SU-DHL-6 (cell line): ENCODE measurements at regions not wholly inside any gene's neighbourhood (a gene's known extent, or its start where the extent isn't known, plus 50 kb on each side); places are given as distances from the start of the nearest gene placed in this dataset.

Experiments used
- H2AFZ ChIP-seq: fragments of 200-600 bp; sonication (generic); 2 replicates; pipeline ENCODE4 v1.6.1; 2014; ENCODE audit warnings: low read depth, mild to moderate bottlenecking, moderate library complexity, mixed read lengths, antibody characterized with exemption, low read length; ENCODE audit not compliant: severe bottlenecking
- H3F3A ChIP-seq: fragments of 200-600 bp; shearing (Covaris generic); 2 replicates; pipeline ENCODE4 v1.6.0; 2016; ENCODE audit warnings: antibody characterized with exemption, mild to moderate bottlenecking; ENCODE audit not compliant: insufficient read depth
- H3K27ac ChIP-seq: fragments of 200-600 bp; sonication (generic); 2 replicates; pipeline ENCODE4 v1.5.1; 2016; ENCODE audit warnings: low read depth, mild to moderate bottlenecking, low read length, moderate library complexity, mixed read lengths
- H3K27me3 ChIP-seq: fragments of 200-600 bp; sonication (generic), shearing (Covaris generic); 2 replicates; pipeline ENCODE4 v1.6.0; 2014; ENCODE audit warnings: mild to moderate bottlenecking, low read length
- H3K36me3 ChIP-seq: fragments of 200-600 bp; sonication (generic); 2 replicates; pipeline ENCODE4 v1.6.1; 2014; ENCODE audit warnings: mild to moderate bottlenecking, low read length, mixed read lengths
- H3K4me2 ChIP-seq: fragments of 300-600, 200-600 bp; shearing (Covaris generic), sonication (generic); 2 replicates; pipeline ENCODE4 v1.6.0; 2014; ENCODE audit warnings: low read length, low read depth, mild to moderate bottlenecking; ENCODE audit not compliant: poor library complexity, severe bottlenecking
- H3K4me3 ChIP-seq: fragments of 200-600 bp; sonication (generic); 2 replicates; pipeline ENCODE4 v1.5.1; 2014; ENCODE audit warnings: antibody characterized with exemption, low read length, mild to moderate bottlenecking, mixed read lengths; ENCODE audit not compliant: insufficient read depth, poor library complexity, severe bottlenecking
- H3K79me2 ChIP-seq: fragments of 200-600 bp; sonication (generic); 2 replicates; pipeline ENCODE4 v1.6.1; 2014; ENCODE audit warnings: mild to moderate bottlenecking, low read length, moderate library complexity; ENCODE audit not compliant: insufficient read depth
- H3K9ac ChIP-seq: fragments of 200-600 bp; sonication (generic); 2 replicates; pipeline ENCODE4 v1.7.0; 2014; ENCODE audit warnings: mild to moderate bottlenecking, low read length
- H3K9me2 ChIP-seq: fragments of 200-600 bp; sonication (generic); replicated peaks from 2 replicates; pipeline ENCODE4 v1.6.1; 2014; ENCODE audit warnings: low read length; ENCODE audit not compliant: insufficient read depth
- H3K9me3 ChIP-seq: fragments of 200-600 bp; sonication (generic); 2 replicates; pipeline ENCODE4 v1.6.1; 2014; ENCODE audit warnings: low read length, mixed read lengths; ENCODE audit not compliant: insufficient read depth
- H4K20me1 ChIP-seq: fragments of 200-600 bp; sonication (generic); 2 replicates; pipeline ENCODE4 v1.6.1; 2014; ENCODE audit warnings: low read depth, mild to moderate bottlenecking, antibody characterized with exemption, low read length, moderate library complexity, mixed read lengths
- EZH2phosphoT487 ChIP-seq: fragments of 200-600 bp; sonication (generic), shearing (Covaris generic); conservative IDR thresholded peaks from 2 replicates; pipeline ENCODE4 v1.6.1; 2018; ENCODE audit warnings: mild to moderate bottlenecking, antibody characterized with exemption, low read length, moderate library complexity, mixed read lengths
- TF ChIP-seq, protein P1 (sequence below): fragments of 200-600 bp; sonication (generic); IDR thresholded peaks from one replicate; pipeline ENCODE4 v1.5.1; 2017; ENCODE audit warnings: antibody characterized with exemption, mild to moderate bottlenecking, low read length, moderate library complexity; ENCODE audit not compliant: insufficient read depth, poor library complexity, severe bottlenecking

DNA sequence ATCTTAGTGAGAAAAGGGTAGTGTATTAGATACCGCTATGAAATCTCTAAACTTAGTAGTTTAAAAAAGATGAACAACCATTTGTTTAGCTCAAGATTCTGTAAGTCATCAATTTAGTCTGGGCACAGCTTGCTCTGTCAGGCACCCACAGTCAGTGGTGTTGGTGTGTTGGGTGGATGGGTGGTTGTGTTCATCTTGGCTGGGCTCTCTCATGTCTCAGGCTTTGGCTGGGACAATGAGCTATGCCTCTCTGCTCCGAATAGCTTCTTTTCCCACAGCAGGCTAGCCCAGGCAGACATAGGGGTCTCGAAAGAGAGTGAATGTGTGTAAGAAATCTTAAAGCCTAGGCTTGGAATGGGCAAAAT is 127.0 kb upstream of the GATB start:
- Histone ChIP-seq H3K9me3 (no peaks in the 10 kb centered on the region), H3K27me3 (no peaks in the 10 kb centered on the region), H3K27ac (no peak overlapping the region), H3K36me3 (no peaks in the 10 kb centered on the region), H3K4me2 (no peak overlapping the region), H3K79me2 (no peaks in the 10 kb centered on the region), H3K4me3 (no peak overlapping the region), H3F3A (no peaks in the 10 kb centered on the region), H3K9ac (no peak overlapping the region), H4K20me1 (no peaks in the 10 kb centered on the region), H2AFZ (no peak overlapping the region), H3K9me2 (no peaks in the 10 kb centered on the region)
- TF ChIP-seq EZH2phosphoT487: no peak
- TF ChIP-seq, protein P1, sequence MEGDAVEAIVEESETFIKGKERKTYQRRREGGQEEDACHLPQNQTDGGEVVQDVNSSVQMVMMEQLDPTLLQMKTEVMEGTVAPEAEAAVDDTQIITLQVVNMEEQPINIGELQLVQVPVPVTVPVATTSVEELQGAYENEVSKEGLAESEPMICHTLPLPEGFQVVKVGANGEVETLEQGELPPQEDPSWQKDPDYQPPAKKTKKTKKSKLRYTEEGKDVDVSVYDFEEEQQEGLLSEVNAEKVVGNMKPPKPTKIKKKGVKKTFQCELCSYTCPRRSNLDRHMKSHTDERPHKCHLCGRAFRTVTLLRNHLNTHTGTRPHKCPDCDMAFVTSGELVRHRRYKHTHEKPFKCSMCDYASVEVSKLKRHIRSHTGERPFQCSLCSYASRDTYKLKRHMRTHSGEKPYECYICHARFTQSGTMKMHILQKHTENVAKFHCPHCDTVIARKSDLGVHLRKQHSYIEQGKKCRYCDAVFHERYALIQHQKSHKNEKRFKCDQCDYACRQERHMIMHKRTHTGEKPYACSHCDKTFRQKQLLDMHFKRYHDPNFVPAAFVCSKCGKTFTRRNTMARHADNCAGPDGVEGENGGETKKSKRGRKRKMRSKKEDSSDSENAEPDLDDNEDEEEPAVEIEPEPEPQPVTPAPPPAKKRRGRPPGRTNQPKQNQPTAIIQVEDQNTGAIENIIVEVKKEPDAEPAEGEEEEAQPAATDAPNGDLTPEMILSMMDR: no peak

DNA sequence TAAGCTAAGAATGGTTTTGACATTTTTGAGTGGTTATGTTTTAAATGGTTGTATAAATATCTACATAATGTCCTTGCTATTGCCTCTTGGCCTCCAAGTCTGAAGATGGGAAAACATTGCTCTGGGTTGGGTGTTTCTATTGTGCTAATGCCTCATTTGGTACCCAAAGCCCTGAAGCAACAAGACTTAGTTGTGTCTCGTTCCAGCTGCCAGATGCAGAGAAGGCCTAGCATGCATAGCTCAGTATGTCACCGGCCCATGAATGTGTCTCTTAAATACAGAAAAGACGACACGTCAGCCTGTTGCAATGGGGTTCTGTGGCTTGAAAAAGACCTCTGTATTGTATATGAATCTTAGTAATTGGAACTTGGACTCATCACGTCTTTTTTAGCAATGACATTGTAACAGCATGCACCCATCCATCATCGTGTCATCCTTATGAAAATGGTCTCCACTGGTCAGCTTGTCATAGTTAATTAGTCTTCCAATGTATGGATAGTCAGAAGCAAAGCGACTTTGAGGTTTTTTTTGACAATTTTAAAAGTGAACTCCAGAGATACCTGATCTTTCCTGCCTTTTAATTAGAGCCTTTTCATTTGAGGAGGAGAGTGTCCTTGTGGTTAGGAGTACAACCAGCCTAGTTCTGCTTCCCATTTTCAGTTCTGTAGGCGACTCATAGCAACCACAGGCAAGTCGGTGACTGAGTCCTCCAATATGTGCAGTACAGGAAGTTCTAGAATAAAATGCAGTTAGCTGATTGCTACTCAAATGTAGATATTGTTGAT is 126.4 kb upstream of the GATB start:
- Histone ChIP-seq H3K9me2 (no peaks in the 10 kb centered on the region), H3K4me2 (no peak overlapping the region), H3K9ac (no peak overlapping the region), H3K9me3 (no peaks in the 10 kb centered on the region), H3K4me3 (no peak overlapping the region), H3K27me3 (no peaks in the 10 kb centered on the region), H3K27ac (no peak overlapping the region), H3K79me2 (no peaks in the 10 kb centered on the region), H3K36me3 (no peaks in the 10 kb centered on the region), H4K20me1 (no peaks in the 10 kb centered on the region), H3F3A (no peaks in the 10 kb centered on the region), H2AFZ (no peak overlapping the region)
- no peak for TF ChIP-seq EZH2phosphoT487
- TF ChIP-seq, protein P1: no peak

DNA sequence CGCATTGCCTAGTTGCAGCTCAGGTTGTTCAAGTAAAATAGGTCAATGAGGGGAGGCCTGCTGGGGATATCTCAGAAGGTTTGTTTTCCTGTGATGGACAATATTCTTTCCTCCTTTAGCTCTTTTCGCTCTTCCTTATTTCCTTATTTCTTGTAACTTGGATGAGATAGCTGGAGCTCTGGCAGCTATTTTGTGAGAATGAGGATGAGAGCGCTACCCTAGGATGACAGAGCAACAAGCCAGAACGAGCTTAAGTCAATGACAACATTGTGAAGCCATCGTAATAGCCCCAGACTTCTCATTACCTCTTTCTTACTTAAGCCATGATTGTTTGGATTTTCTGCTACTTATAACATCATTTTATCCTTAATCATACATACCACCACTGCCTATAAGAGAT is 124.3 kb upstream of the GATB start:
- TF ChIP-seq, protein P1: no peak
- no peak for TF ChIP-seq EZH2phosphoT487
- Histone ChIP-seq H3K9me3 (no peaks in the 10 kb centered on the region), H2AFZ (no peak overlapping the region), H3K9ac (no peak overlapping the region), H4K20me1 (no peaks in the 10 kb centered on the region), H3K79me2 (no peaks in the 10 kb centered on the region), H3K9me2 (no peaks in the 10 kb centered on the region), H3K4me3 (no peak overlapping the region), H3K36me3 (no peaks in the 10 kb centered on the region), H3F3A (no peaks in the 10 kb centered on the region), H3K27me3 (no peaks in the 10 kb centered on the region), H3K27ac (no peak overlapping the region), H3K4me2 (no peak overlapping the region)
